Adrenal gland (tissue), 5 donors: ENCODE measurements at regions not wholly inside any gene's neighbourhood (a gene's known extent, or its start where the extent isn't known, plus 50 kb on each side); places are given as distances from the start of the nearest gene placed in this dataset.
"Not testable (repeated sequence)": the region's sequence is repeated elsewhere in the genome, so short reads cannot be mapped to it uniquely, and the experiment has no call there.

ENCODE experiments used
- CTCF ChIP-seq, 6 experiments: fragments of 450-650 bp in 4 of 6; fragments of 200-600 bp in 2 of 6; sonication (generic) in 1 of 6; IDR thresholded peaks; 1 replicate in 5 of 6; 2 replicates in 1 of 6; pipeline versions ENCODE4 v1.5.1 to v1.8.0; 2016 to 2021; ENCODE audit warnings: antibody characterized with exemption in 6 of 6, mild to moderate bottlenecking in 2 of 6, moderate library complexity in 1 of 6
- POLR2A ChIP-seq, 2 donors: fragments of 450-650 bp; IDR thresholded peaks; one replicate each; pipeline ENCODE4 v1.6.1; 2017; ENCODE audit warnings: antibody characterized with exemption in 2 of 2, mild to moderate bottlenecking in 2 of 2, moderate library complexity in 1 of 2
- donor health status: DM: no; HTN: no; CAD: no.

DNA sequence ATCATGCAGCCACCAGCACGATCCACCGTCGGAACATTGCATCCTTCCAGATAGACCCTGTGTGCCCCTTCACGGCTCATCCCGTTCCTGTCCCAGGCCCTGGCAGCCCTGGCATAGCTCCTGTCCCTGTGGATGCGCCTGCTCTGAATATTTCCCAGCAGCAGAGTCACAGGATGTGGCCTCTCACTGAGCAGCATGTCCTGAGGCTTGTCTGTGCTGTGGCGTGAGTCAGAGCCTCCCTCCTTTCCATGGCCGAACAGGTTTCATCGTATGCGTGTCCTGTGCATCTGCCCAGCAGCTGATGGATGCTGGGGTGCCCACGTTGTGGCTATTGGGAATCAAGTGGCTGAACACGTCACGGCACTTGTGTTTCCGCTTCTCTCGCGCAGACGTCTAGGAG, 4471.5 kb upstream of the TPTE start:
- TF ChIP-seq POLR2A, CTCF (IDR thresholded peaks at IDR 0.05): not testable (repeated sequence)
